ENCODE measurements at regions not wholly inside any gene's neighbourhood (a gene's known extent, or its start where the extent isn't known, plus 50 kb on each side); places are given as distances from the start of the nearest gene placed in this dataset.

GRCh38 chr3:193844472-193844871, 251.5 kb downstream of the OPA1 start:
- TF ChIP-seq POLR2AphosphoS5 (IDR thresholded peaks at IDR 0.05) (no peak), CTCF (IDR thresholded peaks at IDR 0.05; ENCODE audit: poor library complexity, severe bottlenecking) (no peak), EP300 (conservative IDR thresholded peaks at IDR 0.05; ENCODE audit: poor library complexity, severe bottlenecking) (no peak), SMC3 (conservative IDR thresholded peaks at IDR 0.05; ENCODE audit: poor library complexity) (no peak), EZH2 (IDR thresholded peaks at IDR 0.05; ENCODE audit: borderline replicate concordance, insufficient read depth, low read length, poor library complexity, severe bottlenecking) (no peak), REST (IDR thresholded peaks at IDR 0.05; ENCODE audit: borderline replicate concordance) (no peak), RAD21 (conservative IDR thresholded peaks at IDR 0.05) (no peak)

Measured in neural cell (in vitro differentiated cells).